Spleen (tissue), 11 donors: ENCODE measurements at regions not wholly inside any gene's neighbourhood (a gene's known extent, or its start where the extent isn't known, plus 50 kb on each side); places are given as distances from the start of the nearest gene placed in this dataset.

ENCODE experiments used
- DNase-seq: peaks from one replicate; pipeline ENCODE4 v3.0.0-alpha.2; 2020
- H3K27ac ChIP-seq, 8 donors: fragments of 200-600 bp; sonication (generic) in 7 of 8; 1 replicate in 4 of 8; 2 replicates in 4 of 8; pipeline versions ENCODE4 v1.5.0 to v1.8.0; 2016 to 2021; ENCODE audit warnings: inconsistent platforms in 4 of 8, mild to moderate bottlenecking in 4 of 8, moderate library complexity in 1 of 8
- H3K27me3 ChIP-seq, 7 donors: fragments of 200-600 bp; sonication (generic) in 6 of 7; replicated peaks in 1 of 7; 1 replicate in 4 of 7; 2 replicates in 3 of 7; pipeline versions ENCODE4 v1.5.0 to v1.8.0; 2016 to 2021; ENCODE audit warnings: inconsistent platforms in 3 of 7, mild to moderate bottlenecking in 1 of 7
- H3K36me3 ChIP-seq, 6 donors: fragments of 200-600 bp; sonication (generic) in 5 of 6; 1 replicate in 4 of 6; 2 replicates in 2 of 6; pipeline versions ENCODE4 v1.5.0 to v1.8.0; 2016 to 2021; ENCODE audit warnings: inconsistent platforms in 2 of 6
- H3K4me1 ChIP-seq, 6 donors: fragments of 200-600 bp; sonication (generic) in 5 of 6; 1 replicate in 3 of 6; 2 replicates in 3 of 6; pipeline versions ENCODE4 v1.5.0 to v1.8.0; 2016 to 2021; ENCODE audit warnings: inconsistent platforms in 3 of 6
- H3K4me3 ChIP-seq, 8 donors: fragments of 200-600 bp; sonication (generic) in 7 of 8; 1 replicate in 4 of 8; 2 replicates in 4 of 8; pipeline versions ENCODE4 v1.5.0 to v1.8.0; 2016 to 2021; ENCODE audit warnings: inconsistent platforms in 4 of 8, mild to moderate bottlenecking in 4 of 8, moderate library complexity in 2 of 8
- H3K9me3 ChIP-seq, 8 donors: fragments of 200-600 bp; sonication (generic) in 7 of 8; 1 replicate in 4 of 8; 2 replicates in 4 of 8; pipeline versions ENCODE4 v1.5.0 to v1.8.0; 2016 to 2021; ENCODE audit warnings: inconsistent platforms in 4 of 8
- POLR2A ChIP-seq, 3 donors: fragments of 450-650 bp; IDR thresholded peaks; one replicate each; pipeline ENCODE4 v1.5.1; 2017; ENCODE audit warnings: antibody characterized with exemption in 3 of 3, mild to moderate bottlenecking in 1 of 3
- POLR2AphosphoS5 ChIP-seq, 3 donors: sonication (generic); formaldehyde crosslinking; IDR thresholded peaks; one replicate each; pipeline ENCODE4 v1.5.1; 2017; ENCODE audit warnings: antibody characterized with exemption in 3 of 3
- WGBS, 5 donors: extraction: QIAGEN DNeasy Blood & Tissue Kit in 3 of 5; methylation state at CpG; one replicate each; pipeline versions ENCODE4 v1.1.5 to v1.1.7; 2013 to 2018; 5-methylcytosine and 5-hydroxymethylcytosine counted together
- intact Hi-C: fragments of 100-400 bp; cut with DNase I; formaldehyde crosslinking; loops from one replicate; pipeline ENCODE4 v1.15.0; 2023; ENCODE audit warnings: low total_unique reads
- TF ChIP-seq, protein P1 (sequence below), 11 experiments: fragments of 200-600 bp in 7 of 11; fragments of 450-650 bp in 4 of 11; sonication (generic) in 4 of 11; IDR thresholded peaks in 8 of 11; conservative IDR thresholded peaks in 3 of 11; 1 replicate in 7 of 11; 2 replicates in 4 of 11; pipeline versions ENCODE4 v1.4.0 to v1.8.0; 2016 to 2021; ENCODE audit warnings: antibody characterized with exemption in 11 of 11, inconsistent platforms in 4 of 11, mild to moderate bottlenecking in 1 of 11
- donor health status: healthy with polysubstance abuse.
- donor health status: DM: no; HTN: no; CAD: no; lungs with moderate emphysema.
- donor health status: DM: no; HTN: no; CAD: no.
- donor health status: Bipolar disorder and iron deficiency.
- donor health status: healthy.
- donor health status: DM: no; HTN: no; CAD: no.
- donor health status: DM: yes; HTN: yes; CAD: no.

DNA sequence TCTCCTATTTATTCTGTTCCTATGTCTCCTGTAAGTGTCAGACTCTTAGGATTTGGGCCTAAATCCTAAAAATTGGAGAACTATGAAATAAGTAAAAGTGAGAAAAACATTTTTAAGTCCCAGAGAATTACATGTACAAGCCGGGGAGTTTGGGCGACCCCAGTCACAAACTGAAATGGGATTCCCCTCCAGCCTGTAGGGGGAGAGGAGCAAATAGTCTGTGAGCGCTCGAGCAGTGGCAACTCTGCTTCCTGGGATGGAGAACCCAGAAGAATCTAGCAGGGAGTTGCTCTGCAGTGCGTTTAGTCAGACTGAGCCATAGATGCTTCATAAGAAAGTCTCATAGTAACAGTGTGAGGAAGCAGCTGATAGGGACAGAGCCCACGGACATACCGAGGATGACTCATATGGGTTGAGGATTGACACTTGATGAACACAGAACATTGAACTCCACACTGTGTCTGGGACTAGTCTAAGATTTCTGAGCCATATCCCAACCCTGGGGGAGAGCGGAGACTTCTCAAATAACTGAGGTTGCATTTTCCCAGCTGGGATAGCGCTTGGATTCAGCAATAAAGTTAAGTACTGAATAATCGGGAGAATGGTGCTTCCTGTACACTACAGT is 437.2 kb downstream of the BCKDHB start:
- H3K36me3 ChIP-seq, result no peaks in the 10 kb centered on the region
- 74 to 89% (median 83%) methylated on average over 10 of the region's 10 CpGs for WGBS, 5 donors
- no peaks in the 10 kb centered on the region for H3K27me3 ChIP-seq
- H3K4me1 ChIP-seq, result peaks cover 0 to 4% (median 0%) of the 10 kb centered on the region in 6 donors
- no peak overlapping the region for H3K27ac ChIP-seq
- H3K9me3 ChIP-seq, result no peaks in the 10 kb centered on the region
- TF ChIP-seq POLR2AphosphoS5 (IDR thresholded peaks at IDR 0.05) (no peak), POLR2A (IDR thresholded peaks at IDR 0.05) (no peak)
- H3K4me3 ChIP-seq, result no peak overlapping the region
- intact Hi-C loops, result no loop called here
- DNase-seq, result no peak

DNA sequence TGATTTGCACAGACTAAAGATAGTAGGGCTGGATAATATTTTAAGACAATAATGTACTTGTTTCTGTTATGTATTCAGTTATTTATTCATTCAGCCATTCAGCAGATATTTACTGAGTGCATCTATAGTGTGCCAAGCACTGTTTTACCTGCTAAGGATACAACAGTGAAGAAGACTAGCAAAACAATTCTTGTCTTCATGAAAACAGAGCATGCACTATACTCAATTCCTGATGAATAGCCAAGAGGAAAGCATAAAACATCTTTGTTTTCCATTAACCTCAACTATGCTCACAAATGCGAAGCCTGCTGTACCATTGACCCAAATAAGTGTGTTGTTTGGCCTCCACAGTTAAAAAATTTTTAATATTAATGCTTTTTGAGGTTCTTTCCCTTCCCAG is 436.7 kb downstream of the BCKDHB start:
- no peak for DNase-seq
- WGBS, 5 donors, result 82 to 92% (median 85%) methylated on average over 1 of the region's 1 CpG
- H3K36me3 ChIP-seq, result no peaks in the 10 kb centered on the region
- intact Hi-C loops, result no loop called here
- H3K9me3 ChIP-seq, result no peaks in the 10 kb centered on the region
- H3K27me3 ChIP-seq, result no peaks in the 10 kb centered on the region
- no peak for TF ChIP-seq POLR2A (IDR thresholded peaks at IDR 0.05)
- TF ChIP-seq POLR2AphosphoS5 (IDR thresholded peaks at IDR 0.05), result no peak
- TF ChIP-seq, protein P1, sequence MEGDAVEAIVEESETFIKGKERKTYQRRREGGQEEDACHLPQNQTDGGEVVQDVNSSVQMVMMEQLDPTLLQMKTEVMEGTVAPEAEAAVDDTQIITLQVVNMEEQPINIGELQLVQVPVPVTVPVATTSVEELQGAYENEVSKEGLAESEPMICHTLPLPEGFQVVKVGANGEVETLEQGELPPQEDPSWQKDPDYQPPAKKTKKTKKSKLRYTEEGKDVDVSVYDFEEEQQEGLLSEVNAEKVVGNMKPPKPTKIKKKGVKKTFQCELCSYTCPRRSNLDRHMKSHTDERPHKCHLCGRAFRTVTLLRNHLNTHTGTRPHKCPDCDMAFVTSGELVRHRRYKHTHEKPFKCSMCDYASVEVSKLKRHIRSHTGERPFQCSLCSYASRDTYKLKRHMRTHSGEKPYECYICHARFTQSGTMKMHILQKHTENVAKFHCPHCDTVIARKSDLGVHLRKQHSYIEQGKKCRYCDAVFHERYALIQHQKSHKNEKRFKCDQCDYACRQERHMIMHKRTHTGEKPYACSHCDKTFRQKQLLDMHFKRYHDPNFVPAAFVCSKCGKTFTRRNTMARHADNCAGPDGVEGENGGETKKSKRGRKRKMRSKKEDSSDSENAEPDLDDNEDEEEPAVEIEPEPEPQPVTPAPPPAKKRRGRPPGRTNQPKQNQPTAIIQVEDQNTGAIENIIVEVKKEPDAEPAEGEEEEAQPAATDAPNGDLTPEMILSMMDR (IDR thresholded peaks at IDR 0.05 in 8 of 11, conservative IDR thresholded peaks at IDR 0.05 in 3 of 11), result no peak
- H3K4me1 ChIP-seq, result peaks cover 0 to 4% (median 0%) of the 10 kb centered on the region in 6 donors
- no peak overlapping the region for H3K4me3 ChIP-seq
- H3K27ac ChIP-seq, result no peak overlapping the region

DNA sequence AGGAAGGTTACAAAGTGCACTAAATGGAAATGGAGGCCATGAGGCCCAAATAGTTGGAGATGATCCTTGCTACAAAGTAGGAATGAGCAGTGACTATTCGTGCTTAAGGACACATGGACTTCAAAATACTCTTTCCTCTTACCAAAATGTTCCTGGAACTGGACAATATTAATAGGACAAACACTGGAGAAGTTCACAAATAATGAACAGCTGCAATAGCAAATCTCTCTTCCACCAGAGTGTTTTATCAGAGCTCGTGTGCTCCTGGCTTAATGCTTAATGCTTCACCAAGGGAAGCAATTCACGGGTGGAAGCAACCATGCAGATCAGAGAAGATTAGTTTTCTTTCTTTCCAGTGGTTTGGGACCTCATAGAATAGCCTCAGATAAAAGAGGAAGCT is 435.4 kb downstream of the BCKDHB start:
- Histone ChIP-seq H3K27me3 (no peaks in the 10 kb centered on the region), H3K36me3 (no peaks in the 10 kb centered on the region), H3K4me3 (no peak overlapping the region), H3K27ac (no peak overlapping the region), H3K9me3 (no peaks in the 10 kb centered on the region), H3K4me1 (peaks cover 0 to 4% (median 0%) of the 10 kb centered on the region in 6 donors)
- no peak for DNase-seq
- TF ChIP-seq, protein P1 (IDR thresholded peaks at IDR 0.05 in 8 of 11, conservative IDR thresholded peaks at IDR 0.05 in 3 of 11), result no peak
- TF ChIP-seq POLR2A (IDR thresholded peaks at IDR 0.05) (no peak), POLR2AphosphoS5 (IDR thresholded peaks at IDR 0.05) (no peak)
- intact Hi-C loops, result no loop called here
- WGBS, 5 donors, result 44 to 55% (median 47%) methylated on average over 3 of the region's 3 CpGs

DNA sequence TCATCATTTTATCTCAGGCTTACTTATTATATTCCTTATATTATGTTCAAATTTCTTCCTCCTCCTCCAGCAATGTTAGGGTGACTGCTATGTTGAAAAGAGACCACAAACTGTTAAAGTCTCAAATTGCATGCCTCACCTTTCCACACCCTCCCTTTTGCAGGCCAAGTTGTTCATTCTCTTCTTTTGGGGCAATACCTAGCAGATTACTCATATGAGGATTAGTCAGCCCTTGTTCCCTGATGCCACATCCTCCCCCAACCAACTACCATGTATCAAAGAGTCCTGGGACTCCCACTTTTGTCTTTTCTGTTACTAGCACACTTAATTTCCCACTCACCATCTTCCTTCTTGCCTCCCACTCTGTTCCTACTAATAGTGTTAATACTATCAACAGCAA is 434.7 kb downstream of the BCKDHB start:
- no peak for DNase-seq
- Histone ChIP-seq H3K27ac (no peak overlapping the region), H3K27me3 (no peaks in the 10 kb centered on the region), H3K36me3 (no peaks in the 10 kb centered on the region), H3K4me1 (peaks cover 0 to 4% (median 0%) of the 10 kb centered on the region in 6 donors), H3K9me3 (peaks cover 0 to 2% (median 0%) of the 10 kb centered on the region in 8 donors), H3K4me3 (no peak overlapping the region)
- intact Hi-C loops, result no loop called here
- no peak for TF ChIP-seq POLR2A (IDR thresholded peaks at IDR 0.05)
- no peak for TF ChIP-seq POLR2AphosphoS5 (IDR thresholded peaks at IDR 0.05)
- TF ChIP-seq, protein P1 (IDR thresholded peaks at IDR 0.05 in 8 of 11, conservative IDR thresholded peaks at IDR 0.05 in 3 of 11), result no peak
